Daoy (cell line): ENCODE measurements at regions not wholly inside any gene's neighbourhood (a gene's known extent, or its start where the extent isn't known, plus 50 kb on each side); places are given as distances from the start of the nearest gene placed in this dataset.
A peak's percentile ranks its signal among the peaks of the same experiment; 100 is the strongest.
"Not testable (repeated sequence)": the region's sequence is repeated elsewhere in the genome, so short reads cannot be mapped to it uniquely, and the experiment has no call there.

ENCODE experiments used
- DNase-seq: peaks from one replicate; pipeline ENCODE4 v3.0.0-alpha.2; 2015; ENCODE audit warnings: low read depth

DNA sequence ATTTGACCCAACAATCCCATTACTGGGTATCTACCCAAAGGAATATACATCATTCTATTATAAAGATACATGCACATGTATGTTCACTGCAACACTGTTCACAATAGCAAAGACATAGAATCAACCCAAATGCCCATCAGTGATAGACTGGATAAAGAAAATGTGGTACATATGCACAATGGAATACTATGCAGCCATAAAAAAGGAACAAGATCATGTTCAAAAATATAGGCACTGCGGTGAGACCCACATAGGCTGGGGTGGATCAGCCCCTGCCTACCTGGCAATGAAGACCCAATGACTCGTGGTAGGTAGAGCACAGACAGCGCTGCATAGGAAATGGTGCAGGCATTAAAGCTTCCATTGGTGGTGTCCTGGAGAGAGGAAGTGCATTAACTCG, 88.6 kb upstream of the NFIL3 start:
- DNase-seq = not testable (repeated sequence)

DNA sequence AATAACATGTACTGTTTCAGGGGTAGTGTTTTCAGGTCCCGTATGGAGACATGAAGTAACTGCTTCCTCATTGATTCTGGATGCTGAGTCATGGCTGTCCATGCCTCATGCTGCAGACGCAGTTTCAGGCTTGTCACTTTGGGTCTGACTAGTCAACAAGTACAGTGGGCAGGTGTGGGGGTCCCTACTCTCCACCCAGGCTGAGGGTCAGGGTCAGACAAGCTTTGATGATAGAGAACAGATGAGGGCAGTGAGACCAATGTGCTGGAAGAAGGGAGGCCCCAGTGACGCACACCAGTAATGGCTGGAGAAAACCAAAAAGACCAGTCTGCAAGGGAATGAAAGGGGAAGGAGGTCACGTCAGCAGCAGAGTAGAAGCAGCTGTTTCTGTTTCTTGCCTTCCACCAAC, 80.0 kb upstream of the NFIL3 start:
- no peak for DNase-seq

DNA sequence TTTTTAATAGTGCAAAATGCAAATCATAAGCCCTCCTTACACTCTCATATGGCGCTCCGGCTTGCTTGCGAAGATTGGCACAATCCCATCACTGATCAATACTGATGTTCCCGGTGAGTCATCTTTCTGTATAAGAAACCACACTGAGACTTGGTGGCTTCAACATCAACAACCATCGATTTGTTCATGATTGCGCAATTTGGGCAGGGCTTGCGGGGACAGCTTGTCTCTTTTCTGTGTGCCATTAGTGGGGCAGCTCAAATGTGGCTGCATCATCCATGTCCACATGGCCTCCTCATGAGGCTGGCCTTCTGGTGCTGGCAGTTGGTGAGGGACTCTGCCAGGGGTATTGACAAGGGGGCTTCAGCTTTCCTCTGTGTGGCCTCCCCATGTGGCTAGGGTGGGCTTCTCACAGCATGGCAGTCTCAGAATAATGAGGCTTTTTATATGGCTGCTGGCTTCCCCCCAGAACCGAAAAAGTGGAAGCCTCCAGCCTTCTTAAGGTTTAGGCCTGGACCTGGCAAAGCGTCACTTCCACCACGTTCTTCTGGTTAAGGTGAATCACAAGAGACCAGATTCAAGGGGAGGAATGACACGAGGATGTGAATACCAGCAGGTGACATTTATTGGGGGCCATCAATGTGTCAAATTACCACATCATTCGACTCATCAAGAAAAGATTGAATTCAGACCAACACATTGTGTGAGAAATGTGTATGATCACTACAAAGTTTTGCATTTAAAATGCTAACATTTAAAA, 79.5 kb upstream of the NFIL3 start:
- no peak for DNase-seq

DNA sequence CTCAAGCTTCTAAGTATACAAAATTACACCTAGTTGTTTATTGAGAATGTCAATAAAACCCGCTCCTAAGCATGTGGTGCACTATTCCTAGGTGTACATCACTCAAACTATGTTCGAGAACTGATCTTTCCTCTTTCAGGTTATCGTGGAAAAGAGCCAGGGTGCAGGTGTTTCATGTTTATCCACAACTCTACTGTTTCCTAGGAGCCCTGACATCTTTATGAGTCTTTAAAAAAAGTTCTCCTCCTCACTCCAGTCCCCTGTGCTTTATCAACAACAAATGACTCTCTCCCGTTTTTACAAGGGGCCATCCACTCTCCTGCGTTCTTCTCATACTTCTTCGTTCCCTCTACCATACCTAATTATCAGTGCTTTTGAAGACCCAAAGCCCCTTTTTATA, 78.8 kb upstream of the NFIL3 start:
- no peak for DNase-seq

DNA sequence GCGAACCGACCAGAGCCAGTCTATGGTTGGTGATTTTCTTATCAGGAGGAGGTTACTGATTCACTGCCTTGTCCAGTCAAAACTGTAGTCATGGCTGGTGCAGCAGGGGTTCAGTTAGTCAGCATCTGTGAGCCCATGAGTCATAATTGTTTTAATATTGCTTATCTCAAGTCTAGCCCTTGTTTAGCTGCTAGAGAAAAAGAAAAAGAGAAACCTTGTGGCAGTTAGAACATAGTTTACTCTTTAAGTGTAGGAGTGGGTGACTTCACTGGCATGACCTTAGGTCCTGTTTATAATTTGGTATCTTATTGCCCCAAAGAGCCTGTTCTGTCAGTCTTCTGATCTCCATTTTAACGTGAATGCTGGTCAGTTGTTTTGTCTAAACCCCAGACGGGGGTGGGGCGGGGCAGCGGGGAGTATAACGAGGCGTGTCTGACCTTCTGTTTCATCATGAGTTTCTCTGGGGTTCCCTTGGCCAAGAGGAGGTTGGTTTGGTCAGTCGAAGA, 76.9 kb upstream of the NFIL3 start:
- DNase-seq = peak; percentile 95

DNA sequence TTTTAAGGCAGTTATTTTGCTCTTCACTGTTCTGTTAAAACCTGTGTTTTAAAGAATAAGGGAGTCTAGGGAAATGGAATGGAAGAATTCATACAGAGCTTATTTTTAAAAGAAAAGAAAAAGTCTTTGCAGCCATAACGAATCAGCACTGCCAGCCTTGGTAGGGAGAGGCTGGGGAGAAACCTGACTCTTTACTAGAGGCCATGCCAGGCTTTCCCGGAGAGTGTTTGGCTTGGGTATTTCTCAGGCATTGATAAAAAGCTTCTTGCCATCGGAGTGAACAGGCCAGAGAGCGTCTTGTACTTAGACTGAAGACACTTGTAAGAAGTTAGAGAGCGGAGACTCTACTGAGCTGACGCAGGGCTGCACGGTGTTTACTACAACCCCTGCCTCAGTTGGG, 72.7 kb upstream of the NFIL3 start:
- no peak for DNase-seq

DNA sequence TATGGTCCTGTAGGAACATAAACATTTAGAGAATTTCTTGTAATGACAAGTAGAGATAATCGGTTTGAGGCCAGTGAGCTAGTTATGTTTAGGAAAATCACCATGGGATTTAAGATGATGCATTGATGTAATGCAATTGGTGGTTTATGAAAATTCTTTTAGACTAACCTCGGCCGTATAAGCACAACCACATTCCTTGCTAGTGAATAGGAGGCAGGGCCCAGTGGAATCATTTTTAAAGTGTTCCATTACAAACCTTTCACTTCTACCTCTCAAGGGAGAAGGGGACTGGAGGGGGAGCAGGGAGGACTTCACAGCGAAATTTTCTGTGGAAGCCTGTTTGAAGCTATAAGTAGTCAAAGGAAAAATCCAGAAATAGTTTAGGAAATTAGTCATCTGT, 71.8 kb upstream of the NFIL3 start:
- peak; percentile 87 for DNase-seq

DNA sequence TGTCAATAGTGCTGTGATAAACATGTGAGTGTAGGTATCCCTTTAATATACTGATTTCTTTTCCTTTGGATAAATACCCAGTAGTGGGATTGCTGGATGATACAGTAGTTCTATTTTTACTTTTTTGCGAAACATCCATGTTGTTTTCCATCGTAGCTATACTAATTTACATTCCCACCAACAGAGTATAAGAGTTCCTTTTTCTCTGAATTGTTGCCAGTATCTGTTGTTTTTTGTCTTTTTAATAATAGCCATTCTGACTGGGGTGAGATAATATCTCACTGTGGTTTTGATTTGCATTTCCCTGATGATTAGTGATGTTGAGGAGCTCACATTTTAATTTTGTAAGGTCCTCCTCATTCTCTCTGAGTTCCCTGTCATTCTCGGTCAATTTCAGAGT, 71.1 kb upstream of the NFIL3 start:
- no peak for DNase-seq

DNA sequence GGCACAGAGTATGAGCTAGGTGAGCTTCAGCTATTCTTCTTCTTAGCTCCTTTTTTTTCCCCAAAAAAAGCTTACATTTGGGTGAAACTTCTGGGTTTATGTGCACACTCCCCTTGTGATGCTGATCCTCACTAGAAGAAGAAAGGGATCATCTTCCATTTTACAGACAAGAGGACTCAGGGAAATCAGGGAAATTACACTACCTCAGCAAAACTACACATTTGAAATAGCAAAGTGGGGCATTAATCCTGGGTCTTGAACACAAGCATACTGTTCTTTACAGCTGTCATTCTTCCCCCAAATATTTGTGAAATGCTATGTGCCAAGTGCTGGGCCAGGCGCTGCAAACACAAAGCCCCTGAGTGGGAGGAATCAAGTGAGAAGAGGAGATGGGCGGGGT, 68.6 kb upstream of the NFIL3 start:
- DNase-seq = no peak

DNA sequence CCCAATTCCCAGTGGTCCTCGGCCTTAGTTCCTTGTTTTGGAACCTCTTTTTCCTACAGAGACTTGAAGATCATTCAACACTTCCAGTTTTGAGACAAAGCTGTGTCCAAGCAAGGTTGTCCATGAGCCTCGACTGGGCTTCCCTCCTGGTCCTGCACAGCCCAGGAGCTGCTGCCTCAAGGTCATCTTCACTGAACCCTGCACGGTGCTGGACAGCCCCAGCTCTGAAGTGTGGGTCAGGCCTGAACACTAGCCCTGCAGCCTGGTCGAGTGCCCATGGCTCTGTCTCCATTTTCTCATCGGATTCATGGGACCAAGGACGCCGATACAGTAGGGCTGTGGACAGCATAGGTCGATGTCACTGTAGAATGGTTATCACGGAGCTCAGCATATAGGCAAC, 68.0 kb upstream of the NFIL3 start:
- no peak for DNase-seq

DNA sequence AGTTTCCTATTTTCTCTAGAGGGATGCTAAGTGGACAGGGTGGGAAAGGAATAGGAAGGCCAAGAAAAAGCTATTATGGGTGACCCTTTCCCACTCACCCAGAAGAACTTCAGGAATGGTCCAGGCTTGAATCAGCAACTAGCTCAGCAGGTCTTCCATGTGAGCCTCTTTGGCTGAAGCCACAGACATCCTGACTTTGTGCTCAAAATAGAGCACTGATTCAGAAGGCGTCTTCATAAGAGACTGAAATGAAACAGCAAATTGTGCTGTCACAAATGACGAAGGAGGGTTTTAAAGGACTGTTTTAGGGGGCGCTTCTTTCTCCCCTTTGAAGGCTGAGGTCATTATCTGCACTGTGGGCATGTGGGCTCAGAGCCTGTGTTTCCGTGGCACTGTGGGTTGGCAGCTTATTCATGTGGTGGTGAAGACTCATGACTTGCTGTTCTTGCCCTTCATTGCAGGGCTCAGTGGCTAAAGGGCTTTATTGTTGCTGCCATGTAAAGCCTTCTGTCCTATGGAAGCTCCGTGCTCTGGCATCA, 65.8 kb upstream of the NFIL3 start:
- DNase-seq = peak; percentile 21

DNA sequence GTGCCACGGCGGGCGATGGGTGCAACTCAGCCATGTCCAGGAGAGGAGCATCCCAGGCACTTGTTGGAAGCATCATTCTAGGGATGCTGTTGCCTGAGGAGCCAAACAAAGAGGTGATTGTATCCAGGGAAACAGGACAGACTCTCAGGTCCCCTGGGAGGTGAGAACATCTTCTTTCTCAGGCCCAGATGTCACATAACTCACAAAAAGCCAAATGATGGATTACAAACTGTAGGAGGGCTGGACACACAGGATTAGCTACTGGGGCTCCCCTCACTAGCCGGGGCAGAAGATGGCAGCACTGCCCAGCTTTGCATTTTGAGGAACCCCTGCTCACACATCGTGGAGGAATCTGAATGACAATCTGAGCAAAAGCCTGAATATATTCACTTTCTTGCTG, 64.7 kb upstream of the NFIL3 start:
- no peak for DNase-seq

DNA sequence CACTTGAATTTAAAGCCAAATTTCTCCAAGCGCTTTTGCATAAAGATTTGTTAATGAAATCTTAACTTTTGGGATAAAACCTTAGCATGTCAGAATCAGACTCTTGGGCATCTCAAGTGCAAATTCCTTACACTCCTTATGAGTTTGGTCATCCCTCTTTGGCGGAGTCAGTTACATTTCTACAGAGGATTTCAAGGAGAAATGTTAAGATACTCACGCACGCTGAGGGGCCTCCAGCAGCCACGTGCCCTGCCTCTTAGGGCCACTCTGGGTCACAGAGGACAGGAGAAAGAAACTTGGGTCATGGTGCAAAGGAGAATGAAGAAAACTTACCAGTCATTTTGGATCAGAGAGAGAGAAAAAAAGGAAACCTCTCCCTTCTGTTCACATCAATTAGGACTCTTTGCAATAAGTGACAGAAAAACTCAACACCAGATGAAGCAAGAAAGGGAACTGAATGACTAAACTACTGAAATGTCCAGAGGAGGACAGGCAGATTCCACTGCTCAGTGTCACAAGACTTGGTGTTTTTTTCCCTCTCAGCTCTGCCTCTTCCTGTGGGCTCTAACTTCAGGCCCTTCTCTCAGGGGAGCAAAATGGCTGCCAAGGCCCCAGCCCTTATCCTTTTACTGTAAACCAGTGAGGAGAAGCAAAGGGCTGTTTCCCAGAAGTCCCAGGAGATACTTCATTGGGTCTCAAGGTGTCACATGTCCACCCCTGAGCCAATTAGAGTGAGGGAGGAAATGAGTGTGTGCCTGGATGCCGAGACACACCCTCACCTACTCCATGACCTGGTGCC, 63.3 kb upstream of the NFIL3 start:
- no peak for DNase-seq

DNA sequence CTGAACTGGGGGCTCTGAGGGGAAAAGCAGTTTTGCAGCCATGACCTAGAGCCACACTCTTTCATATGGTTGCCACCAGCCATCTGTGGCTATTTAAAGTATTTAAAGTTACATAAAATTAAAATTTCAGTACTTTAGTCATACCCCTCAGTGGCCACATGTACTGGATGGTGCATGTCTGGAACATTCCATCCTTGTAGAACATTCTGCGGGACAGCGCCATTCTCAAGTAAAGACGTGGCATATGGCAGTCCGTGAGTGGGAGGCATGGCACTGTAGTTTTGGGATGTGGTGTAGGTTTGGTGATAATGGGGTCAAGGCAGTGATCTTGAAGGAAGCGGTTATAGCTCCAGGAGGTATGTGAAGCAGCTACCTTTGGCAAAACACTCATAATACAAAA, 61.4 kb upstream of the NFIL3 start:
- DNase-seq = no peak

DNA sequence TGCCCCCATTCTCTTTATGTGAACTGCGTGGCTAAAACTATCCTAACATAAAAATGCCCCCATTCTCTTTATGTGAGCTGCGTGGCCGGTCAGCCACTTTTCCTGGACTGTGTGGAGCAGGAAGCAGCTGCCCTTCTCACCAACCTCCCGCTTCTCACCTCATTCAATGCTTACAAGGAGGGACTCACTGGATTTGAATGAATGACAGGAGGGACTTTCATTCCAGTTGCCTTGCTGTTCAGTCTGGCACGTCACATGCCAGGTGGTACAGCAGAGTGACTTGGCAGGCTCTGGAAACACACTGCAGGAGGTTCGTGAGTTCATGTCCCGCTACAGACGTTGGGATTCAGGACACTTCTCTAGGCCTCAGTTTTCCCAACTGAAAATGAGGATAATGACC, 60.2 kb upstream of the NFIL3 start:
- DNase-seq = no peak

DNA sequence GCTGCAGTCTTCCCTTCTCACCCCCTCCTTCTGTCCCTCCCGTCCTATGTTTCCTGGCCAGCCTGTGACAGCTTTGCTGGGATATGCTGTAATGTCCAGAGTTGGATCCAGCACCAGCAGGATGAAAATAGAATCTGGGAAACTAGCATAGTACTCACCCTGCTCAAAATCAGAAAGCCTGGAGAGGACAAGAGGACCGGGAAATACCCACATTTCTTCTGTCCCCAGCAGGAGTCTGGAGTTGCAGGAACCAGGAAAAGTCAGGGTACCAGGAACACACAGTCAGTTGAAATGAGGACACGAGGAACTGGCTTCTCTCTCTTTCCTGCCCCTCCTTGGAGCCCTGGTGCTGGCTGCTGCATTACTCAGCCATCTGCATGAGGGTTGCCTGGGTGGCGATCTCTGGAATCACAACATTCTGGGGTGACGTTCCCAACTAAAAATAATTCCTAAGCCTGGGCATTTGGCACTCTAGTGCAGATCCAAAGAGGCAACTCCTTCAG, 59.6 kb upstream of the NFIL3 start:
- DNase-seq = no peak

DNA sequence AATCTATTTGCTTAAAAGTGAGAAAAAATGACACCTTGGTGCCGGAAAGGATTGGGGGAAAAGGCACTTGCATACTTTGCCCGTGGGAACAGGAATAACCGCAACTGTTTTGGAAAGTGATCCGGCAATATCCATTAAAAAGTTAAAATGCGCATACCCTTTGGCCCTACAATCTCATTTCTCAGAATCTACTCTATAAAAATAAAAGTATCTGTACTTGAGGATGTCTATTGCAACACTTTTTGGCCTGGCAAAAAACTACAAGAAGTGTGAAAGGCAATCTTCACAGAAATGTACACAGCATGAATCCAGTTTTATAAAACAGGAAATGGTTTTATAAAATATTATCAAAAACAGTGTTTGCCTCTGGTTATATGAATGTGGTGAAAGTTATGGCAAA, 58.3 kb upstream of the NFIL3 start:
- DNase-seq = no peak

DNA sequence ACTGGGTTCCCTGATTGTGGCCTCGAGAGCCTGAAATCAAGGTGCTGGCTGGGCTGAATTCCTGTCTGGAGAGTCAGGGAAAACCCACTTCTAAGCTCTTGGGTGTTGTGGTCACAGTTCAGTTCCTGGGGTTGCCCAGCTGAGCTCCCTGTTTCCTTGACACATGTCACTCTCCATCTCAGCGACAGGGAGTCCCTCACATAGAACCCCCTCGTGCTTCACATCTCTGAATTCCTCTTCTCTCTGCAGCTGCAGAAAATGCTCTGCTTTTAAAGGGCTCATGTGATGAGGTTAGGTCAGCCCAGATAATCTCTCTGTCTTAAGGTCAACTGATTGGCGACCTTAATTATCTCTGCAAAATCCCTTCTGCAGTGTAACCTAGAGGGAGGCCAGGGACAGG, 53.5 kb upstream of the NFIL3 start:
- no peak for DNase-seq

DNA sequence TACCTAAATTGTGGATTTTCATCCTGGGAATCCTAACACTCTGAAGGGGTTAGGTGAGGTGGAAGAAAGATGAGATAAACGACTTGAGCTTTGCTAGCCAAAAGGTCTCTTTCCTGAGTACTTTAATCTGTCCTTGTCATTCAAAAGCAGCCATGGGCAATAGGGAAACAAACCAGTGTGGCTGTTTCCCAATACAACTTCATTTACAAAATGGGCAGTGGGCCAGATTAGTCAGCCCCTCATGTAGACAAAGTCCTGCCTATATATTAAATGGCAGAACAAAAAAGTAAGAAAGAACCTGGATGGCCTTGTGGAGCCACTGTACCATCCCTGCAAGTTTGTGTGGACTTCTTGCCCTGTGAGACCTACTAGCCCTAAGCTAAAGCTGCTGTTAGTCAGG, 51.0 kb upstream of the NFIL3 start:
- peak; percentile 50 for DNase-seq
